ENCODE measurements at regions not wholly inside any gene's neighbourhood (a gene's known extent, or its start where the extent isn't known, plus 50 kb on each side); places are given as distances from the start of the nearest gene placed in this dataset.
"Not testable (repeated sequence)": the region's sequence is repeated elsewhere in the genome, so short reads cannot be mapped to it uniquely, and the experiment has no call there.

- no peak for DNase-seq
Observed at GRCh38 chr5:164312801-164313200, 807.4 kb downstream of the MAT2B start.

GRCh38 chr5:164317676-164318075 lies 812.3 kb downstream of the MAT2B start:
- DNase-seq: no peak

- DNase-seq: no peak
Observed at GRCh38 chr5:164319161-164319560, 813.7 kb downstream of the MAT2B start.

- DNase-seq: no peak
Observed at GRCh38 chr5:164324239-164324638, 818.8 kb downstream of the MAT2B start.

GRCh38 chr5:164326219-164326618 lies 820.8 kb downstream of the MAT2B start:
- no peak for DNase-seq

- DNase-seq: not testable (repeated sequence)
Observed at GRCh38 chr5:164327166-164327565, 821.7 kb downstream of the MAT2B start.

- DNase-seq: no peak
Observed at GRCh38 chr5:164332349-164333196, 827.2 kb downstream of the MAT2B start.

- peak; percentile 59 for DNase-seq
Observed at GRCh38 chr5:164335837-164336236, 830.4 kb downstream of the MAT2B start.

- no peak for DNase-seq
Observed at GRCh38 chr5:164336276-164336675, 830.9 kb downstream of the MAT2B start.

GRCh38 chr5:164336906-164337305 lies 831.5 kb downstream of the MAT2B start:
- no peak for DNase-seq

GRCh38 chr5:164341056-164341619 lies 835.7 kb downstream of the MAT2B start:
- DNase-seq: no peak

- peak; percentile 22 for DNase-seq
Observed at GRCh38 chr5:164345173-164345849, 839.9 kb downstream of the MAT2B start.

GRCh38 chr5:164345853-164346252 lies 840.4 kb downstream of the MAT2B start:
- DNase-seq: no peak

- DNase-seq: no peak
Observed at GRCh38 chr5:164346785-164347630, 841.6 kb downstream of the MAT2B start.

- no peak for DNase-seq
Observed at GRCh38 chr5:164350236-164350635, 844.8 kb downstream of the MAT2B start.

GRCh38 chr5:164351245-164351834 lies 845.9 kb downstream of the MAT2B start:
- no peak for DNase-seq

GRCh38 chr5:164352695-164353094 lies 847.3 kb downstream of the MAT2B start:
- DNase-seq: no peak

GRCh38 chr5:164353155-164353554 lies 847.7 kb downstream of the MAT2B start:
- DNase-seq: no peak

- no peak for DNase-seq
Observed at GRCh38 chr5:164354139-164354751, 848.8 kb downstream of the MAT2B start.

GRCh38 chr5:164355267-164355830 lies 849.9 kb downstream of the MAT2B start:
- no peak for DNase-seq

GRCh38 chr5:164356790-164357189 lies 851.4 kb downstream of the MAT2B start:
- no peak for DNase-seq

All from dermis blood vessel endothelial cell (primary cell).